Suppressor macrophage treated with lipopolysaccharide for 1 hour (primary cell): ENCODE measurements at regions not wholly inside any gene's neighbourhood (a gene's known extent, or its start where the extent isn't known, plus 50 kb on each side); places are given as distances from the start of the nearest gene placed in this dataset.
"Not testable (repeated sequence)": the region's sequence is repeated elsewhere in the genome, so short reads cannot be mapped to it uniquely, and the experiment has no call there.

Experiments
- DNase-seq, 3 donors: peaks; one replicate each; pipeline ENCODE4 v3.0.0-alpha.2; 2020 to 2022

DNA sequence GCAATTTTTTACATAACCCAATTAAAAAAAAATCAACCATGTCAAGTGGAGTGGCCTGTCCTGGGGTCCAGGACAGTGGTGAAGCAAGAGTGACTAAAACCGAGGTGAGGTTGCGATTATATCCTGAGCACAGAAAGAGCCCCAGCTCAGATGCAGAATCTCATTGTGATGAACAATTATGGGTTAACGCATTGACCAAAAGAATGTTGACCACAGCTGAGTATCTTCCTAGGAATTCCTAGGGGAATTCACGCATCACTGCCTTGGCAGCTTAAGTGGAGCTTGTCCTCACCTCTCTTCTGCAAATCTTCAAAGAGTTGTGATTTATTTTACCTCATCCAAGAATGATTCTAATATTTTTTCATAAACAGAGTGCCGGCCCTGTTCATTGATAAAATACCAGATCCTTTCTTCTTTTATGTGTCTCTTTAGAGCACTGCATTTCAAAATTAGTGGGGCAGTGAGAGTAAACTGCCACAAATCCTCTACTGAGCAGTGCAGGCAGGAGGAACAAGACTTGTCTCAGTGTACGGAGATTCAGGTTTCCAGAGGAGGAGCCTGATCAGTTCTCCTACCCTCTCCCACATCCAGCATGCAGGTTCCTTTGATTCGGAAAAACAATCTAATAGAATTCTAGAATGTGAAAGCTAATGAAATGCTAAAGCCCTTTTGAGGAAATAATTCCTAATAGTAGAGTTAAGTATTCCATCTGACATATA, 60.1 kb upstream of the ZNF184 start:
- no peak for DNase-seq

DNA sequence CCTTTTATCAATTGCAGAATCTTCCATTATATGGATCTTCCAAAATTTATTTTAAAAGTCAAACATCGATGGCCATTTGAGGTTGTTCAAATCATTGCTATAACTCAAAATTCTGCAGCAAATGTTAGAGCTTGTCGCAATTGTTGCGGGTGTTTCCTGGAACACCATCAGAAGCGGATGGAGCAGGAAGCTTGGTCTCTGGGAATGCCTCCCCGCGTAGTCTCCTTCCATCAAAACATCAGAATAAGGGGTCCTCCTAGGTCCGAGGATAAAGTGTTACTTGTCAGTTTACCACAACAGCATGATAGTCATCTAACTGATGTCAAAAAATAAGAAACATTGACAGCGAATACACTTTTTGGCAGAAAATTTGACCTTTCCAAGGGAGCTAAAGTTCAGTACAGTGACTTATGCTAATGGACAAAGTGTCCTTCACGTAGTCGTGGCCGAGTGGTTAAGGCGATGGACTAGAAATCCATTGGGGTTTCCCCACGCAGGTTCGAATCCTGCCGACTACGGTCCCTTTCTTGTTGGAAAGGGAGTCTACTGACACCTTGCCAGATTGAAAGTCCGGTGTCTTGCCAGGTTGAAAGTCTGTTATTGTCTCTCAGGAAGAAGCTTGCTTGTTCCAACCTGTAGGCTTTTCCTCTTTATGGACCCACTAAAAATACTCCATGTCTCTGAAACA, 59.0 kb upstream of the ZNF184 start:
- DNase-seq, result no peak

DNA sequence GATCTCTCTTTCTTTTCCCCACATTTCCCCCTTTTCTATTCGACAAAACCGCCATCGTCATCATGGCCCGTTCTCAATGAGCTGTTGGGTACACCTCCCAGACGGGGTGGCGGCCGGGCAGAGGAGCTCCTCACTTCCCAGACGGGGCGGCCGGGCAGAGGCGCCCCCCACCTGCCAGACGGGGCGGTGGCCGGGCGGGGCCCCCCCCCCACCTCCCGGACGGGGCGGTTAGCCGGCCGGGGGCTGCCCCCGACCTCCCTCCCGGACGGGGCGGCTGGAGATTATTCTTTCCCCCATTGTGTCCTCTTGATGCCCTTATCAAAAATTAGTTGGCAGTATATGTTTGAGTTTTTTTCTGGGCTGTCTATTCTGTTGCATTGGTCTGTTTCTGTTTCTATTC, 56.9 kb upstream of the ZNF184 start:
- DNase-seq, result not testable (repeated sequence)

DNA sequence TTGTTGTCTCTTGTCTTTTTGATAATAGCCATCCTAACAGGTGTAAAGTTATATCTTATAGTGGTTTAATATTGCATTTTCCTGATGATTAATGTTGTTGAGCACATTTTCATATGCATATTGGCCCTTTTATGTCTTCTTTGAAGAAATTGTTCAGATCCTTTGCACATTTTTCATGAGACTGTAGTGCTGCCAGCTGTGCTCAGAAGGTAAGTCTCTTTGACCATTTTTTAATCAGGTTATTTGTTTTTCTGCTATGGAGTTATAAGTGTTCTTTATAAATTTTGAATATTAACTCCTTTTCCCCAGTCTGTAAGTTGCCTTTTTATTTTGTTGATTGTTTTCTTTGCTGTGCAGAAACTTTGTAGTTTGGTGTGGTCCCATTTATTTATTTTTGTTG, 55.8 kb upstream of the ZNF184 start:
- DNase-seq, result no peak
